Prostate gland (tissue), 2 donors: ENCODE measurements at regions not wholly inside any gene's neighbourhood (a gene's known extent, or its start where the extent isn't known, plus 50 kb on each side); places are given as distances from the start of the nearest gene placed in this dataset.

ENCODE experiments used
- DNase-seq: peaks from one replicate; pipeline ENCODE4 v3.0.0-alpha.2; 2019; ENCODE audit warnings: low spot score
- H3K27ac ChIP-seq, 2 donors: fragments of 200-600 bp; sonication (generic); 2 replicates each; pipeline ENCODE4 v1.5.1; 2017 to 2019
- H3K27me3 ChIP-seq: fragments of 200-600 bp; sonication (generic); replicated peaks from 2 replicates; pipeline ENCODE4 v1.5.1; 2019; ENCODE audit not compliant: insufficient read depth
- H3K36me3 ChIP-seq, 2 donors: fragments of 200-600 bp; sonication (generic); 1 replicate in 1 of 2; 2 replicates in 1 of 2; pipeline versions ENCODE4 v1.5.1 to v1.8.1; 2017 to 2019
- H3K4me1 ChIP-seq: fragments of 200-600 bp; sonication (generic); replicated peaks from 2 replicates; pipeline ENCODE4 v1.5.1; 2019
- H3K4me3 ChIP-seq, 2 donors: fragments of 200-600 bp; sonication (generic); 2 replicates each; pipeline ENCODE4 v1.5.1; 2017 to 2019
- H3K9me3 ChIP-seq: fragments of 200-600 bp; sonication (generic); 2 replicates; pipeline ENCODE4 v1.5.1; 2017
- POLR2A ChIP-seq: fragments of 450-650 bp; IDR thresholded peaks from one replicate; pipeline ENCODE4 v1.6.1; 2016; ENCODE audit warnings: antibody characterized with exemption, mild to moderate bottlenecking
- POLR2AphosphoS5 ChIP-seq: sonication (generic); formaldehyde crosslinking; IDR thresholded peaks from one replicate; pipeline ENCODE4 v1.6.1; 2017; ENCODE audit warnings: antibody characterized with exemption
- WGBS: methylation state at CpG from one replicate; pipeline ENCODE4 v1.1.5; 2018; 5-methylcytosine and 5-hydroxymethylcytosine counted together
- intact Hi-C: fragments of 100-400 bp; cut with DNase I; formaldehyde crosslinking; loops from one replicate; pipeline ENCODE4 v1.14.2; 2022
- TF ChIP-seq, protein P1 (sequence below), 4 experiments: fragments of 200-600 bp in 2 of 4; fragments of 450-650 bp in 2 of 4; sonication (generic) in 2 of 4; IDR thresholded peaks; 1 replicate in 3 of 4; 2 replicates in 1 of 4; pipeline ENCODE4 v1.5.1; 2016 to 2019; ENCODE audit warnings: antibody characterized with exemption in 4 of 4, mild to moderate bottlenecking in 2 of 4, moderate library complexity in 2 of 4

DNA sequence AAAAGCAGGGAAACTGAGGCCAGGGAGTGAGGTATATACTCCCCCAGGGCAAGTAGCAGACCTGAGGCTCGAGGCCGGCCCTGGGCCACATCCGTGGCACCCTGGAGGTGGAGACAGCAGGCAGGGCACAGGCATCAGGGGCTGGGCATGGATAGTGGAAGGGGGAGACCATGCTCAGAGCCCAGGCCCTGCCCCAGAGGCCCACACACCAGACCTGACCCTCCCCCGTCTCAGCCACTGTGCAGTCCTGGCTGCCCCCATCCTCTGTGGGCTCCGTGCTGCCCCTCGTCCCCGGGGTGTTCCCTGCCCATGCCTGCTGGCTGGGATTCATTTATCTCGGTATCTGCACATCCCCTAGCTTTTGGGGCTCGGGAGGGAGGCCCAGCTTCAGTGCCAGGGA, 103.1 kb upstream of the NKX1-1 start:
- intact Hi-C loops: no loop called here
- Histone ChIP-seq H3K27ac (no peak overlapping the region), H3K9me3 (no peaks in the 10 kb centered on the region), H3K36me3 (no peaks in the 10 kb centered on the region), H3K4me1 (no peaks in the 10 kb centered on the region), H3K27me3 (peaks cover 2% of the 10 kb centered on the region), H3K4me3 (no peak overlapping the region)
- DNase-seq: no peak
- TF ChIP-seq POLR2AphosphoS5: no peak
- TF ChIP-seq, protein P1, sequence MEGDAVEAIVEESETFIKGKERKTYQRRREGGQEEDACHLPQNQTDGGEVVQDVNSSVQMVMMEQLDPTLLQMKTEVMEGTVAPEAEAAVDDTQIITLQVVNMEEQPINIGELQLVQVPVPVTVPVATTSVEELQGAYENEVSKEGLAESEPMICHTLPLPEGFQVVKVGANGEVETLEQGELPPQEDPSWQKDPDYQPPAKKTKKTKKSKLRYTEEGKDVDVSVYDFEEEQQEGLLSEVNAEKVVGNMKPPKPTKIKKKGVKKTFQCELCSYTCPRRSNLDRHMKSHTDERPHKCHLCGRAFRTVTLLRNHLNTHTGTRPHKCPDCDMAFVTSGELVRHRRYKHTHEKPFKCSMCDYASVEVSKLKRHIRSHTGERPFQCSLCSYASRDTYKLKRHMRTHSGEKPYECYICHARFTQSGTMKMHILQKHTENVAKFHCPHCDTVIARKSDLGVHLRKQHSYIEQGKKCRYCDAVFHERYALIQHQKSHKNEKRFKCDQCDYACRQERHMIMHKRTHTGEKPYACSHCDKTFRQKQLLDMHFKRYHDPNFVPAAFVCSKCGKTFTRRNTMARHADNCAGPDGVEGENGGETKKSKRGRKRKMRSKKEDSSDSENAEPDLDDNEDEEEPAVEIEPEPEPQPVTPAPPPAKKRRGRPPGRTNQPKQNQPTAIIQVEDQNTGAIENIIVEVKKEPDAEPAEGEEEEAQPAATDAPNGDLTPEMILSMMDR (IDR thresholded peaks at IDR 0.05): no peak
- TF ChIP-seq POLR2A: no peak
- WGBS: 74% methylated on average over 6 of the region's 9 CpGs

DNA sequence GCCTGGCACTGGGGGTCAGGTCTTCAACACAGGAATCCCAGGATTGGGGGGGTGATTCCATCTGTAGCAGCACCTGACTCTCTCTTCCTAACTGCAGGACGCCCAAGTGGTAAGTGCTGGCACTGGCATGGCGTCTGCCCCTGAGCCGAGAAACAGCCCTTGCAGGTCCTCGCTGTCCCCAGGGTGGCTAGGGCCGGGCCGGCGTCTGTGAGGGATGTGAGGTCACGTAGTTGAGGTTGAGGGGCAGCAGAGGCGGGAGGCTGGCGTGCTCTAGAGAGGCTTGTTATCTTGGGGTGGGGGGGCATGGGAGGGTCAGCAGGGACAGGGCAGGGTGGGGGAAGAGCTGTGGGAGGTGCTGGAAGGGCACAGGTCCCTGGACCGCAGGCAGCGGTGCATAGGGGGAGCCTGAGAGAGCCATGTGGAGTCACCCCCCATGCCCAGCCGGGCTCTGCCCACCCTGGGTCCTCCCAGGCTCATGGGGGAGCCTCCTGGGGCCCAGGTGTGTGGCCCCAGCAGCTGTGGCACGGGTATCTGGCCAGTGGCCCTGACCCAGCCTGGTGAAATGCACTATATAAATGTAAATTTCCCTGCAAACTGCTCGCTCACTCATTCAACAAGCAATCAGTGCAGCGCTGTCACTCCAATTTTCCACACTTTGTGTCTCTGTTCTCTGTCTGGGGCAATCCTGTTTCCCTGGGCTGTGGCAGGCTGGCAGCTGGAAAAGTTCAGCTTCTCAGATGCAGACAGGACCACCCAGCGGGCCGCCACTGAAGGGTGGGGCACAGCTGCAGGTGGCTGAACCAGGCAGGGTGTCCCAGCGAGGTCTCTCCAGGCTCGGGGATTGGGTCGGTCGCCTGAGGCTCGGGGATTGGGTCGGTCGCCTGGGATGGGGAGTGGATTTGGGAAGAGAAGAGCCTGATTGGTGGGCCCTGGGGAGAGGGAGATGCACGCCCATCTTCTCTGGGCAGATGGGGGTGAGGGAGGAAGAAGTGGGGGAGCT, 102.2 kb upstream of the NKX1-1 start:
- Histone ChIP-seq H3K9me3 (no peaks in the 10 kb centered on the region), H3K36me3 (no peaks in the 10 kb centered on the region), H3K27ac (no peak overlapping the region), H3K4me1 (no peaks in the 10 kb centered on the region), H3K27me3 (peaks cover 4% of the 10 kb centered on the region), H3K4me3 (no peak overlapping the region)
- DNase-seq: no peak
- intact Hi-C loops: no loop called here
- 64% methylated on average over 26 of the region's 26 CpGs for WGBS
- no peak for TF ChIP-seq POLR2AphosphoS5
- TF ChIP-seq, protein P1 (IDR thresholded peaks at IDR 0.05): no peak
- no peak for TF ChIP-seq POLR2A

DNA sequence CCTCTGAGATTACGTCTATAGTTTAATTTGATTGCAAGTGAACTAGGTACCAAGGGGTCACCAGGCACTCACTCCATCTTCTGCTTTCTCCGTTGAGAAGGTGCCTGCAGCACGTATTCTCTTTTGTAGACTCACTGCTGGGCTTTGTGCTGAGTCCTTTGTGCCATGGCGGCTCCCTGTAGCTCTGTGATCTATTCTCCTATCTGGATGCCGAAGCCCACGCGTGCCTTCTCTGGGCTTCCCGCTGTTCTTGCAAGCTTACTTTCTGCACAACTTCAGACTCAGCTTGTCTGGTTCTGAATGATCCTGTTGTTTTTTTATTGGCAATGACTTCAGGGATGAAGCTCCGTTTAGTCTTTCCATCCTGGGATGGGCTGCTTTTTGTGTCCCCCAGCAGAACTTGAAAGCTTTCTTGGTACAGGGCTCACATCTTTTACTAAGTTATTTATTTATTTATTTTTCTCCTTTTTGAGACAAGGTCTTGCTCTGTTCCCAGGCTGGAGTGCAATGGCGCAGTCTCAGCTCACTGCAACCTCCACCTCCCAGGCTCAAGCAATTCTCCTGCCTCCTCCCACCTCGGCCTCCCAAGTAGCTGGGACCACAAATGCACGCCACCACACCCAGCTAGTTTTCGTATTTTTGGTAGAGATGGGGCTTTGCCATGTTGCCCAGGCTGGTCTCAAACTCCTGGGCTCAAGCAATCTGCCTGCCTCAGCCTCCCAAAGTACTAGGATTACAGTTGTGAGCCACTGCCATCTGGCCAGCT, 100.9 kb upstream of the NKX1-1 start:
- H3K27me3 ChIP-seq: peaks cover 6% of the 10 kb centered on the region
- no peak for DNase-seq
- no peak for TF ChIP-seq POLR2AphosphoS5
- TF ChIP-seq POLR2A: no peak
- TF ChIP-seq, protein P1 (IDR thresholded peaks at IDR 0.05): no peak
- 58% methylated on average over 13 of the region's 13 CpGs for WGBS
- H3K27ac ChIP-seq: no peak overlapping the region
- no peaks in the 10 kb centered on the region for H3K36me3 ChIP-seq
- H3K4me1 ChIP-seq: no peaks in the 10 kb centered on the region
- no peaks in the 10 kb centered on the region for H3K9me3 ChIP-seq
- no peak overlapping the region for H3K4me3 ChIP-seq
- intact Hi-C loops: no loop called here

DNA sequence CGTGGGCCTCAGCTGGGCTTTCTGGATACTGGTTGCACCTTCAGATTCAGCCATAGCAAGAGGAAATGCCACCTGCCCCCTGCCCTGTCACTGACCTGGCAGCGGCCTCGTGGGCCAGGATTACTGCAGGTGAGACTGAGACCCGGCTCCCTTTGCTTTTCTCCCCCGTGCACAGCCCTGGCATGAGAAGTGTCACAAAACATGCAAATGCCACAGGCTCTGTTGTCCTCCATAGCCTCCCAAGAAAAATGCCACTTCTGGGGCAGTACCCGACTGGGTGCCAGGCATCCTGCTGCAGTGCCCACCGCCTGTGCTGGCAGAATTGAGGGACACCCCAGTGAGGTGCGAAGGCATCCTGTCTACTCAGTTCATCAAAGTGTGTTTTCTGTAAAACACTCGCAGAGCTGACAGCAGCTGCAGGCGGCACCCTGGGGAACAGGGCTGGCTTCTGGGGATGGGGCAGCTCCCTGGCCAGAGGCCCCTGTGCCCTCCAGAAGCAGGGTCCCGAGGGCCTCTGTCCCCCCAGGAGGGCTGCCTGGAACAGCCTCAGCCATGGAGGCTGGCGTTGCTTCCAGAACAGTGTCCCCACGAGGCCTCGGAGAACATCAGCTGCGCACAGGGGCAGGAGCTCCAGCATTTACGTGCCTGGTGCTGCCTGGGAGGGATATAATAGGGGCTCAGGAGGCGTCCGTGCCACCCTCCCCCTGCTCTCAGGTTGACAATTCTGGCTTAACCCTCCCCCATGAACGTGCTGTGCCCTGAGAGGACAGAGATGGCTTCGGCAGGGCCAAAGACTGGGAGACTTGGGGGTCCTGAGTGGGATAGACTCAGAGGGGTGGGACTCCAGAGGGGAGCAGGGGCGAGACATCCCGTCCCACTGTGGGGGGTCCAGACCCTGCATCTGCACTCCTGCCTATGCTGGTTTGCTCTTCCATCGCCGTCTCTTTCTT, 99.5 kb upstream of the NKX1-1 start:
- Histone ChIP-seq H3K9me3 (no peaks in the 10 kb centered on the region), H3K36me3 (no peaks in the 10 kb centered on the region), H3K4me1 (no peaks in the 10 kb centered on the region), H3K27ac (no peak overlapping the region), H3K27me3 (peaks cover 6% of the 10 kb centered on the region), H3K4me3 (no peak overlapping the region)
- TF ChIP-seq POLR2AphosphoS5: no peak
- no peak for TF ChIP-seq POLR2A
- TF ChIP-seq, protein P1 (IDR thresholded peaks at IDR 0.05): no peak
- intact Hi-C loops: no loop called here
- 46% methylated on average over 24 of the region's 24 CpGs for WGBS
- no peak for DNase-seq
